TTC549 (cell line): ENCODE measurements at regions not wholly inside any gene's neighbourhood (a gene's known extent, or its start where the extent isn't known, plus 50 kb on each side); places are given as distances from the start of the nearest gene placed in this dataset.
A peak's percentile ranks its signal among the peaks of the same experiment; 100 is the strongest.

ENCODE experiments used
- FAIRE-seq: peaks from 2 replicates; lab custom pipeline; 2012; peaks lifted over from hg19 to GRCh38; lab: Jason Lieb, UNC

DNA sequence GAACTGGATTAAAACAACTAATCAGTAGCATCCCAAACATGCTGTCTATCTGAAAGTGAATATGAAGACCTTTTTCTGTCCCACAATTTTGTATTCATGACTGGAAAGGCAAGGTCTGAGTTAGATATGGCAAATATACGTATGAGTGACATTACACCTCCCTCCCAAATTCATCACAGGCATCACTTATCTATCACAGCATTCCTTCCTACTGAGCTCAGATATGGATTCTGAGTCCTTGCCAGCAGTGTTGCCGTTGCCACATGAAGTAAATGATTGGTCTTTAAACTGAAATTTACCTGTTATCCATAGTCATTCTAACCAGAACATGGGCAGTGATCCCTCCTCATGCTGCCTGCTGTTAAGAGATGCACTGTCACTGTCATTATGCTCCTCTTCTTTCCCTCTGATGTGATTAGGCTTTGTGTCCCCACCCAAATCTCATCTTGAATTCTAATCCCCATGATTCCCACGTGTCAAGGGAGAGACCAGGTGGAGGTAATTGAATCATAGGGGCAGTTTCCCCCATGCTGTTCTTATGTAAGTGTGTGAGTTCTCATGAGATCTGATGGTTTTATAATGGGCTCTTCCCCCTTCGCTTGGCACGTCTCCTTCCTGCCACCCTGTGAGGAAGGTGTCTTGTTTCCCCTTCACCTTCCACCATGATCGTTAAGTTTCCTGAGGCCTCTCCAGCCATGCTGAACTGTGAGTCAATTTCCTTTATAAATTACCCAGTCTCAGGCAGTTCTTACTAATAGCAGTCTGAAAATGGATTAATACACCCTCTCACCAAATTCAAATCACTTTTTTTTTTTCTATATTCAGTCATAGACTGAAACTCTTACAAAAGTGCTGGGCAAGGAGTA, 288.4 kb downstream of the NUAK1 start:
- no peak for FAIRE-seq

DNA sequence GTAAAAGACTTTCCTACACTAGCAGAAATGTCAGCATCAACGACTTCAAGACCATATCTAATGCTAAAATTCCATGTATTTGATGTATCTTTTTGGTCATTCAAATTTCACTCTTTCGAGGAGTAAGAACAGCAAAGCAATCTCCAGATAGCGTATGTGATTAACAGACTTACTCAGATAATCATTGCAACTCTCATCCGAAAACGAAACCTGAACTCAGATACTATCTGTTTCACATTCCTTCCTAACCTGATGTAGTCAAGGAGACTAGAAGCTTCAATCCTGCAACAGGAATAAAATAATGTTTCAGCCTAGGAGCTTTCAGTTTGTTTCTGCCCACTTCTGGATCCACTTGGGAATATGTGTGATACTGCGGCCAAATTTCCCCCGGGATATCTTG, 286.3 kb downstream of the NUAK1 start:
- FAIRE-seq, result no peak

DNA sequence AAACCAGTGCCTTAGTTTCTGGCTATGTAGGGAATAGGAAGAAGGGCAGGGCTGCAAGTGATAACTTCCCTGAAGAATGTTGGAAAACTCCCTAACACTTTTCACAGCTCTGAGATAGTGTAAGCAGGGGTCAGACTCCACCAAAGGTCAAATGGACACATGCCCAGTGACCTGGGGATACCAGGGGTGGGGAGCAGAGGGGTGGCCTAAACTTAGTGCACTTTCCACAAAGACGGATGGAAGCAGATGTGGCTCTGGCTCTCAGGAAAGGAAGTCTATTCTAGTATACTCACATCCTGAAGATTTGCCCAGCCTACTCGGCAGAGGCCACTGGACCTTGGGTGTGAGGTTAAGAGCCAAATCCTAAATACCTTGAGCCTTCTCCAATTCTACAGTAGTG, 285.8 kb downstream of the NUAK1 start:
- no peak for FAIRE-seq

DNA sequence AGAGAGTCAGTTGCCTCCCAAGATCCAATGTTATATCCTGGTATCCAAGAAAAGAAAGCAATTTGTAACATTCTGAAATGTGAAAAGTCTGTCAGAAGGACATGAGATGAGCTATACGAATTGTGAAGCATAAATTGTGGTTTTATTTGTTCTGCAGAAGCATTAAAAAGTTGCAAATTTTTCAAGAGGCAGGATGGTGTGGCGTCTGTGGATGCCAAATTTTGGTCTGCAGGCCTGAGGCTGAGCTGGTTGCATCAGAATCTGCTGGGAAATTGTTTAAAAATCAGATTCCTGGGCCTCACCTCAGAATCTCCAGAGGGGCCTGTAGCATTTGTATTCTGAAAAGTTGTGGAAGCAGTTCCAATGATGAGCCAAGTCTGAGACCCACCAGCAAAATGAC, 284.7 kb downstream of the NUAK1 start:
- FAIRE-seq, result no peak

DNA sequence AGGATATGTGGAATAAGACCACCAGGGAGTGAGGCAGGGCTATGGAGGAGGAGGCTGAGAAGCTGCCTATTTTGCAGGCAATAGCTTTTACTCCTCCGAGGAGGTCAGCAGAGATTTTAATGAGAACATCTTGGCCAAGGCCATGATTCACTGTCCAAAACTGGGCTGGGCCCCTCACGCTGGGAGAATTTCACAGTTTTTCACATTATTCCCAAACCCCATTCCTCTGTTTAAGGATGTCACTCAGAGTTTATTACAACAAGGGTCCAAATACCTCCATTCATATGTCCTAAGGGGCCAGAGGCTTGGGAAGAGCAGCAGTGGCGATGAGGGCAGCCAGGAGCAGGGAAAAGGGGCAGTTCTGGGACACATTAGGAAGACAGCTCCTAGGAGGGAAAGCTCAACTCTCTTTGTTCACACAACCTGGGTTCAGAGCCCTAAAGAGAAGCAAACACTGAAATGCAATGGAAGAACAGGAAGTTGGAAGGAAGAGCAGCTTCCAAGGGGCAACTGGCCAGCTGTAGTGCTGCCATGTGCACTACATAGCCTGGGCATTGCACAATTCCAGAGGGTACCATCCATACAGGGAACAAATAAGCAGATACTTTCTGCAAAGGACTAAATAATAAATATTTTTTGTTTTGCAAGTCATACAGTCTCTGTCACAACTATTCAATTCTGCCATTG, 283.2 kb downstream of the NUAK1 start:
- FAIRE-seq, result no peak

DNA sequence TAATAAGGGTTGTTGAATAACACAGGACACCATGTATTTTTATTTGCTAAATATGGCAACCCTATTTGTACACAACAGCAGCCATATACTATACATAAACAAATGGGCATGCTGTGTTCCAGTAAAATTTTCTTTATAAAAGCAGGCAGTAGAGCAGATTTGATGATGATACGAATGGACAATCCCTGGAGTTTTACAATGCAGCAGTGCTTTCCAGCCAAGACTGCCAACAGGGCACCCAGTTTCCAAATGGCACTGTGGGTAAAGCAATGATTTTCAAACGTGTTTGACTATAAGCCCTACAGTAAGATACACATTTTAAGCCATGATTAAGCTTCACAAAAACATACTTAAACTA, 282.7 kb downstream of the NUAK1 start:
- FAIRE-seq, result no peak

DNA sequence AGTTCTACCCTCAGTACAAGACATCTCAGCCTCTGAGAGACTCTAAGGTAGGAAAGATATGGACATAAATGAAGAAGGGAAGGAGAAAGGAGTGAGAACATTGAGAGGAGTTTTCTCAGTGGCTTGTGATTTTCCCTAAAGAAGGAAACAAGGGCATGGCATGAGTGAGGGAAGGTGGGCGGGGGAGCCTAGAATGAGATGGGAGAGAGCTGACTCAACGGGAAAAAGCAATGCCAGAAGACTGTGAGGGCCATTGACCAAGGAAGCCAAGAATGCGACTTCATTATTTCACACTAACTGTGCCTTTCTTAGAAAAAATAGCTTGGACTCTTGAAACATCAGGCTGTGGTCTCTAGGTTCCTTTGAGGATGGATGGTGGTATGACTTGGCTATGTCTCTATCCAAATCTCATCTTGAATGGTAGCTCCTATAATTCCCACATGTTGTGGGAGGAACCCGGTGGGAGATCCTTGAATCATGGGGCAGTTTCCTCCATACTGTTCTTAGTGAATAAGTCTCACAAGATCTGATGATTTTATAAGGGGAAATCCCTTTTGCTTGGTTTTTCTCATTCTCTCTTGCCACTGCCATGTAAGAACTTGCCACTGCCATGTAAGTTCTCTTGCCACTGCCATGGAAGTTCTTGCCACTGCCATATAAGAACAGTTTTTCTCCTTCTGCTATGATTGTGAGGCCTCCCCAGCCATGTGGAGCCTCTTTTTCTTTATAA, 279.6 kb downstream of the NUAK1 start:
- no peak for FAIRE-seq

DNA sequence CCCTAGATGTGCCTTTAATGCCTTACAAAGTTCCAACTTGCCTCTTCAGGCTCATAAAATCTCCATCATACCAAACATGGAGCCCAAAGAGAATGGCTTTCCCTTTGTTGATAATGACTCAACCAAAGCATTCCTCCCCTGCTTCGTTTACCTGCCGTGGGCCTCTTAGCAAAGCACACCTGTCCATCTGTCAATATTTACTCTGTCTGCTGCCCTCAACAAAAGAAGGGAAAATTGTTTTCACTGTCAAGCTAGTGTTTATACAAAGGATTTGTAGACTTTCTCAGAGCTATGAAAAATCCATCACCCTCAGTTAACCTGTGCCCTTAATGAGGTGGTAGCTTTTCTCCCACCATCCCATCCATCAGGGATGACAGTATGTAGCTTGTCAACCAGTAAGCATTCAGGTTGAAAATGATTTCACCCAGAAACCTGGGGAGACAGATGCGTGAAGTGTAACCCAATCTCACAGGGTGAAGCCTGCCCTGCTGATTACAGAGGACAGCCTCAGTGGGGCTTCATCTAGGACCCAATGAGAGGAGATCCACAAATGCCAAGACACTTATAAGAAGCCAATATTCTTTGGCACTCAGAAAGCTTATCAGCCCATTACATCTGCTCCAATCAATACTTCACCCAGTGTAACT, 278.1 kb downstream of the NUAK1 start:
- no peak for FAIRE-seq

DNA sequence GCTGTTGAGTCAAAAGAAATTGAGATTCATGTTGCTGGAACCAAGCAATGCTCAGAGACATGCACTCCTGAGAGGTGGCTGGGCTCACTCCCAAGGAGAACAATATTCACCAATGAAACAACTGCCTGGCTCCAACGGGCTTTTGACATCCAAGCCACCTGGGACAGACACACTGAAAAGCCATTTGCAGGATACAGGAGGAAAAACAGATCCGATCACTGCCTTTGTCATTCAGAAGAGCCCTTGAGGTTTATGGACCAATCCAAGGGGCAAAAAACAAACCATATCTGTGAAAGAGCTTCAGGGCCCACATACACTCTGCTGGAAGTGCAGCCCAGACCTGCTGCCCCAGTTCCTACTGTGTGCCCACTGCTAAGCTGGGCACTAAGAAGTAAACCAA, 277.5 kb downstream of the NUAK1 start:
- FAIRE-seq, result no peak

DNA sequence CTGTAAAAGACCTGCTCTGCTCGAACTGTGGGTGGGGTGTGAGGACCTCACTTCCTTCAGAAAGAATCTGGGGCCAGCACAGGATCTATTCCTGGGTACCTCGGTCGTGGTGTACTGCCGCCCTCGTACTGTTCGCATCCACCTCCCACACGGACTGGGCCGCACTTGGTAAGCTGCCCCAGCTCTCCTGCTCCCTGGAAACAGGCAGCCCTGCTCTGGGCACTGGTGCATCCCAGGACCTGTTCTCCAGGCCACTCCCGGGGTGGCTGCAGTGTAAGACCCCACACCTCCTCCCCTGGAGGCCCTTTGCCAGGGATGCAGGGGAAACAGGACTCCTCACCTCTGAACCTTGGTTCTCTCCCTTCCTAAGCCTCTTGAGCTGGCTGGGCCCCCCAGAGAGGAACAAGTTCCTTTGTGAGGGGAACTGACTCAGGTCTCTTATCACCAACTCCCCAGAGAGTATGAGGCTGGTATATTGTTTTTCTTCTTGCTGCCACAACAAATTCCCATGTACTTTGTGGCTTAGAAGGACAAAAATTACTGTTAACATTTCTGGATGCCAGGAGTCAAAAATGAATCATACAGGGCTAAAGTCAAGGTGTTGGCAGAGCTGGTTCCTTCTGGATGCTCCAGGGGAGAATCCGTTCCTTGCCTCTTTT, 276.5 kb downstream of the NUAK1 start:
- no peak for FAIRE-seq

DNA sequence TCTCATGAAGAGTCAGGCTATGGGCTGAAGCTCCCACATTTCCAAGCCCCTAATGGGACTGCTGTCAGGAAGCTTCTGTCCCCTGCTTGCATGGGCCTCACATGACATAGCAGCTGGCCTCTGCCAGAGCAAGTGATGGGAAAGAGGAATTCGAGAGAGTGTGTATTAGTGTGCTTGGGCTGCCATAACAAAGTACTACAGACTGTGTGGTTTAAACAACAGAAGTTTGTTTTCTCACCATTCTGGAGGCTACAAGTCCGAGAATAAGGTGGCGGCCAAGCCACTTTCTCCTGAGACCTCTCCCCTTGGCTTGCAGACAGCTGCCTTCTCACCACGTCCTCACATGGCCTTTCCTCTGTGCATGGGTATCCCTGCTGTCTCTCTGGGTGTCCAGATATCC, 274.4 kb downstream of the NUAK1 start:
- no peak for FAIRE-seq

DNA sequence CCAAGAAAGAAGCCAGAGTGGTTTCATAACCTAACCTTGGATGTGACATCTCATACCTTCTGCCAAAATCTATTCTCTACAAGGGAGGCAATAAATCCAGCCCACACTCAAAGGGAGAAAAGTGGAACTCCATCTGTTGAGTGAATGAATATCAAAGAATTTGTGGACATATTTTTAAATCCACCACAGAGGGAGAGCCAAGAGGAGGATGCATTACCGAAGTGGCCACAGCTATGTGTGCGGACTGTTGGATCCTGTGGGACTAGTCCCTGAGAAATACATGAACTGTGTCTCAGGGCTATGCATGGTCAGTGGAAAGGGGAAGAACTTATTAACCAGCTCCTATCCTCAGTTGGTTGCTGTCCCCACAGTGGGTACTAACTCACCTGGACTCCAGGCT, 273.9 kb downstream of the NUAK1 start:
- no peak for FAIRE-seq

DNA sequence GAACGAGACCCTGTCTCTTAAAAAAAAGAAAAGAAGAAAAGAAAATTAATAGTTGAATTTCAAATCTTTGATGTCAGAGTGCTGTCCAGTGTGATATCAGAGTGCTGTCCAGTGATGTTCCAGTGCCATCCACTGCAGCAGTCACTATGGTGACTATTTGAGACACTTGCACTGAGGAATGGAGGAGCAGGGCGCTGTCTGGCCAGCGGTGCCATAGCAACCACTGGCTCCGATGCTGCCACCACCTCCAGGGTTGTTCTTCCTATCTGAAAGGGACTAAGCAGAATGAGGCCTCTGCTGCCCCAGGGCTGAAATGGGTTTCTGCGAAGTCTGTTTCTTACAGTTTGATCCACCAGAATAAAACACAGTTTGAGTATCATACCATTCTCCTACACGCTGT, 272.9 kb downstream of the NUAK1 start:
- no peak for FAIRE-seq

DNA sequence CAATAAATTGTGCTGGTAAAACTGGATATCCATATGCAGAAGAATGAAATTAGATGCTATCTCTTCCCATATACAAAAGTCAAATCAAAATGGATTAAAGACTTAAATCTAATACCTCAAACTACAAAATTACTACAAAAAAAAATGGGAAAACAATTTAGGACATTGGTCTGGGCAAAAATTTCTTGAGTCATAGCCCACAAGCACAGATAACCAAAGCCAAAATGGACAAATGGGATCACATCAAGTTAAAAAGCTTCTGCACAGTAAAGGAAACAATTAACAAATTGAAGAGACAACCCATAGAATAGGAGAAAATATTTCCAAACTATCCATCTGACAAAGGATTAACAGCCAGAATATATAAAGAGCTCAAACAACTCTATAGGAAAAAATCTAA, 264.6 kb downstream of the NUAK1 start:
- FAIRE-seq, result no peak

DNA sequence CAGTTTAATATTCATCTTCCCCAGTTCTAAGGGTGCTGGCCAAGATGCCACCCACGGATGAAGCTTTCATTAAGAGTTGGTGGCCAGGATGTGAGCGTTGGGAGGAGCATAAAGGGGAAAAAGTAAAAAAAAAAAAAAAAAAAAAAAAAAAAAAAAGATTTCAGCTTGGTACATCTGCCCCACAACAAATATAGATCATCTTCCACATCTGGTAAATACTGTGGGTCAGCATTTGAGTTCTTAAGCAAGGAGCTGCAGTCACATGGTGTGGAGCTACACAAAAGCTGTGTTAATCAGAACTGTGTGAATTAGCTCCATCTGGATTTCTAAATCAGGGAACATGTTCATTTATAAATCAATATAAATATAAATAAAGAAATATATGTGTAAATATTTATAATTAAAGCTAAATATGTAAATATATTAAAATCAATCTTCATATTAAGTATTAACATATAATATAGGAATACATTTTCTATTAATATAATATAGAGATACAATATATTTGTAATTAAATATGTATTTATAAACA, 262.3 kb downstream of the NUAK1 start:
- peak; percentile 79 for FAIRE-seq

DNA sequence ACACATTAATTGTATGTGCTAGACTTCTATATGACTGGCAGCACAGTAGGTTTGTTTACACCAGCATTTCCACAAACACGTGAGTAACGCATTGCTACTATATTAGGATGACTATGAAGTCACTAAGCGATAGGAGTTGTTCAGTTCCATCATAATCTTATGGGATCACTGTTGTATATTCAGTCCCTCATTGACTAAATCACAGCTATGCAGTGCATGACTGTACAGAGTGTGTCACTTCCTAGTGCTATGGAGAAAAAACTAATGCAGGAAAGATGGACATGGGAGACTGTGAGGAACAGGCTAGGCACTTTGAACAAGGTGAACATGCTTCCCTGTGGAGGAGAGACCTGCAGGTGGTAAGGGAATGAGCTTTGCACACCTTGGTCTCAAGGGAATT, 259.8 kb downstream of the NUAK1 start:
- no peak for FAIRE-seq

DNA sequence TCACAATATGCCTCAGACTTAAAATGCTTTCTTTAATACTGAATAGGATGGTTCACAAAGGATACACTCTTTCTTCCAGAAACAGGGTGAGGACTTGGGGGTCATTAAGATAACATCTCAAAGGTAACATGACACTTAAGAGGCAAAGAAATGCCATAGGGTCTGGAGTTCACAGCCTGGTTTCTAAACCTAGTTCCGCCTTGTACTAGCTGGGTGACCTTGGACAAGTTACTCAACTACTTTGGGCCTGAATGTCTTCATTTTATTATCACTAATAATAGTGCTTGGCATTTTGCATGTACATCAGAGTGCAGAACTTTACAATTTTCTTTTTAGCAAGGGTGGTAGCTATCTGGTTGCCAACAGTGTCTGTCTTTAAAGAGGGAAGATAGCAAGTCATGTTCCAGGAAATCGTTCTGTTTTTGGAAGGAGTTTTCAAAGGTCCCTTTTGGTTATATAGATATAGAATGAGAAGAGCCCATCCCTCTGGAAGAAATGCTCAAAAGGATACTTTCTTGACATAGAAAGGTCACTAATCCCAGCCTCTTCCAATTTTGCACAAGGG, 257.8 kb downstream of the NUAK1 start:
- FAIRE-seq, result no peak

DNA sequence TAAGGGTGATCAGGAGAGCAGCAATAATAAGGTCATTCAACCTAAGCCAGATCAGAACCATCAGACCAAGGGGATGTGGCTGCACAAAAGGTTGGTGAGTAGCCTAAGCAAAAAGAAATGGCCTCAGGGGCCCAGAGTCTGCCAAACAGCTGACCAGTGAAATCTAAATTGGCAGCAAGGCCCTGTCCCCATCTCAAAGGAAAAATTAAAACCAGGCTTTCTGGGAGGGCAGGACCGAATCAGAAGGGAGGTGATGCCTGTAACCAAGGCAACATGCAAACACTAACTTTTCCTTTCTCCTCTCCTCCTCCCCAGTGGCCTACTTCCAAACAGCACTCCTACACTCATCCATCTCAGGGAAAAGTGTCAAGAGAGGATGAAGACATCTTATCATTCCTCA, 256.4 kb downstream of the NUAK1 start:
- no peak for FAIRE-seq

DNA sequence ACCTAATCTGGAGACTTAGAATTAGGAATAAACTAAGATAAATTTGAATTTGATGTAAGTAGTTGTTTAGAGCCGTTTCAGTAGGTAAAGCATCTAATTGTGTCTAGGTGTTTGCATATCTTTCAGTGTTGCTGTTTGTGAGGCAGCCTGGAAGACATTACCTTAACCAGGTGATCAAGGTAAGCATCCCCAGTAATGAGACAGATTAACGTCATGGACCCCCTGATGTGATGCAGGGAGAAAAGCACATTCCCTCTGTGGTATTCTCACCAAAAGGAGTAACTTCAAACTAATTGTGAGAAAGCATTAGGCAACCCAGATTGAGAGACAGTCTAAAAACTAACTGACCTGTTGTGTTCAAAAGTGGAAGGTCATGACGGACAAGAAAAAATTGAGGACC, 251.6 kb downstream of the NUAK1 start:
- no peak for FAIRE-seq

DNA sequence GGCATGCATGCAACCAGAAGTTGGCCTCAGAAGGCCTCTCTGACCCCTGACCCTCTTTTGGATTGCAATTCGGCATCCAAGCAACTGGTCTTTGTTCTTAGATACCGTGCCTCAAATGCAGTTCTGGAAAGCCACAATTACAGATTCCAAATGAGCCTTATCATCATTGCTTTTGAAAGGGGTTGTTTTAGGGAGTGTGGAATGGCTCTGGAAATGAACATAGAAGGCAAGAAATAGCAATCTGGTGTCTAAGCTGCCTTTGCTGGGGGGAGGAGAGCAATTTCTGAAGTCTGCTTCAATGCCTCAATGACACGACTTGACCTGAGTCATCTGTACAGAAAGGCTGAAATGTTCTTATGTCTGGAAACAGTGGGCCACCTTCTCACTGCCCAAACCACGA, 250.1 kb downstream of the NUAK1 start:
- no peak for FAIRE-seq

DNA sequence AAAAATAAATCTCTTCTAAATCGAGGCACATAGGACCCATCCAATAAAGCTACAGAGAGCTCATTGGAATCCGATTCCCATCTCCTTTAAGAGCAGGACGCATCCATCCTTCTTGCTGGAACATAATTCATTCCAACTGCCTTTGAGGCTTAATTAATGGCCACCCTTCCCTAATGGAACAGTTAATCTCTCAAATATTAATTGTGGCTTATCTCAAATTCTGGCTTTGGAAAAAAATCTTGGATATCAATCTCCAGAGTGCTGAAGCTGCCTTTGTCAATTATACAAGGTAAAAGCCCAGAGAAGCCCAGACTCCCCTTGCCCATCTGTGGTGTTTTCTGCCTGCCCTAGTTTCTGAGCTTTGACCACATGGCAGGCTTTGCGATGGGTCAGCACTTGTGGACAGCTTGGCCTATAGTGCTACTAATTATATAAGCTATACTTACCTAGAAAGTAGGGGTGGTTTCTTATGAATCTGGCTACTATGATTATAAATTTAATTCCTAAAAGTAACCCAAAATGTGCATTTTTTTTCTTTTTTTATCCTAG, 246.3 kb downstream of the NUAK1 start:
- FAIRE-seq, result no peak
